ENCODE measurements at regions not wholly inside any gene's neighbourhood (a gene's known extent, or its start where the extent isn't known, plus 50 kb on each side); places are given as distances from the start of the nearest gene placed in this dataset.

DNA sequence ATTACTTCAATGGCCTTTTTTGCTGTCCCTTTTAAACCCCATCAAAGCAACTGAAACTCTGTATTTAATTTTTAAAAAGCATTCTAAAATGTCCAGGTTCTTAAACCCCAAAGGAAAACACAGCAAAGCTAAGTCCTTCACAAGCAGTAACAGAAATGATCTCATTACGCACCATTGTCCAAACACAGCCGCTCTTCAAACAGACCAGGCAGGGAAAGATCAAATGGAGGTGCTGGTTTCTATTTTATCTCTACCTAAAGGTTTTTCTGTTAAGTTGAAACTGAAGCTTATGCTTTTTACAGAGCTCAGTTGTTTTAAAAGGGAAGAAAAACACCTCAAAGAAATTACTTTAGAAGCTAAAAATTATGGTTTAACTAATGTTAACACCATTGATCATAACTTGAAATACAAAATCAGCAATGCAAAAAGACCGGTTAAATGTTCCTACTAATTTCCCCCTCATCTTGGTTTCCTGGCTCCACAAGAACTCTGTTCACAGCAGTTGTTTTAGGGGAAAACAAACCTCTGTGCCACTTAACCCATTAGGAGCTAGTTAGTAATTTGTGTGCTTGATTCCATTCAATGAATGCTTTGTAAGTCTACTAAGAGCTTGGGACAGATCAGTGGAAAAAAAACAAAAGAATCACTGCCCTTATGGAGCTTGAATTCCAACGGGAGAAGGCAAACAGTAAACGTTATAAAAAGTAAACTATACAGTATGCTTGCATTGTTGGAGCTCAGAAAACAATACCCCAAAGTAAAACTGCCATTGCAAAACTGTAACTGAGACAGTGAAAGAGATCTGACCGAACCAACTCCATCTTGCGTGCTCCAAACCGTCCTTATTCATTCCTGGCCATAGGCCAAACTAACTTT, 87.4 kb downstream of the CD24 start (continued):
- no peak for TF ChIP-seq HNRNPLL (IDR thresholded peaks at IDR 0.05; ENCODE audit: low read depth, low read length, poor library complexity, severe bottlenecking)
- TF ChIP-seq, protein P1, sequence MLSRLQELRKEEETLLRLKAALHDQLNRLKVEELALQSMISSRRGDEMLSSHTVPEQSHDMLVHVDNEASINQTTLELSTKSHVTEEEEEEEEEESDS (CRISPR knock-in tag; IDR thresholded peaks at IDR 0.05) = peak; percentile 56; the same call in 1 of the 2 replicates
- no peak for TF ChIP-seq FOXK1 (CRISPR knock-in tag; IDR thresholded peaks at IDR 0.05; ENCODE audit: borderline replicate concordance)
- TF ChIP-seq, protein P2, sequence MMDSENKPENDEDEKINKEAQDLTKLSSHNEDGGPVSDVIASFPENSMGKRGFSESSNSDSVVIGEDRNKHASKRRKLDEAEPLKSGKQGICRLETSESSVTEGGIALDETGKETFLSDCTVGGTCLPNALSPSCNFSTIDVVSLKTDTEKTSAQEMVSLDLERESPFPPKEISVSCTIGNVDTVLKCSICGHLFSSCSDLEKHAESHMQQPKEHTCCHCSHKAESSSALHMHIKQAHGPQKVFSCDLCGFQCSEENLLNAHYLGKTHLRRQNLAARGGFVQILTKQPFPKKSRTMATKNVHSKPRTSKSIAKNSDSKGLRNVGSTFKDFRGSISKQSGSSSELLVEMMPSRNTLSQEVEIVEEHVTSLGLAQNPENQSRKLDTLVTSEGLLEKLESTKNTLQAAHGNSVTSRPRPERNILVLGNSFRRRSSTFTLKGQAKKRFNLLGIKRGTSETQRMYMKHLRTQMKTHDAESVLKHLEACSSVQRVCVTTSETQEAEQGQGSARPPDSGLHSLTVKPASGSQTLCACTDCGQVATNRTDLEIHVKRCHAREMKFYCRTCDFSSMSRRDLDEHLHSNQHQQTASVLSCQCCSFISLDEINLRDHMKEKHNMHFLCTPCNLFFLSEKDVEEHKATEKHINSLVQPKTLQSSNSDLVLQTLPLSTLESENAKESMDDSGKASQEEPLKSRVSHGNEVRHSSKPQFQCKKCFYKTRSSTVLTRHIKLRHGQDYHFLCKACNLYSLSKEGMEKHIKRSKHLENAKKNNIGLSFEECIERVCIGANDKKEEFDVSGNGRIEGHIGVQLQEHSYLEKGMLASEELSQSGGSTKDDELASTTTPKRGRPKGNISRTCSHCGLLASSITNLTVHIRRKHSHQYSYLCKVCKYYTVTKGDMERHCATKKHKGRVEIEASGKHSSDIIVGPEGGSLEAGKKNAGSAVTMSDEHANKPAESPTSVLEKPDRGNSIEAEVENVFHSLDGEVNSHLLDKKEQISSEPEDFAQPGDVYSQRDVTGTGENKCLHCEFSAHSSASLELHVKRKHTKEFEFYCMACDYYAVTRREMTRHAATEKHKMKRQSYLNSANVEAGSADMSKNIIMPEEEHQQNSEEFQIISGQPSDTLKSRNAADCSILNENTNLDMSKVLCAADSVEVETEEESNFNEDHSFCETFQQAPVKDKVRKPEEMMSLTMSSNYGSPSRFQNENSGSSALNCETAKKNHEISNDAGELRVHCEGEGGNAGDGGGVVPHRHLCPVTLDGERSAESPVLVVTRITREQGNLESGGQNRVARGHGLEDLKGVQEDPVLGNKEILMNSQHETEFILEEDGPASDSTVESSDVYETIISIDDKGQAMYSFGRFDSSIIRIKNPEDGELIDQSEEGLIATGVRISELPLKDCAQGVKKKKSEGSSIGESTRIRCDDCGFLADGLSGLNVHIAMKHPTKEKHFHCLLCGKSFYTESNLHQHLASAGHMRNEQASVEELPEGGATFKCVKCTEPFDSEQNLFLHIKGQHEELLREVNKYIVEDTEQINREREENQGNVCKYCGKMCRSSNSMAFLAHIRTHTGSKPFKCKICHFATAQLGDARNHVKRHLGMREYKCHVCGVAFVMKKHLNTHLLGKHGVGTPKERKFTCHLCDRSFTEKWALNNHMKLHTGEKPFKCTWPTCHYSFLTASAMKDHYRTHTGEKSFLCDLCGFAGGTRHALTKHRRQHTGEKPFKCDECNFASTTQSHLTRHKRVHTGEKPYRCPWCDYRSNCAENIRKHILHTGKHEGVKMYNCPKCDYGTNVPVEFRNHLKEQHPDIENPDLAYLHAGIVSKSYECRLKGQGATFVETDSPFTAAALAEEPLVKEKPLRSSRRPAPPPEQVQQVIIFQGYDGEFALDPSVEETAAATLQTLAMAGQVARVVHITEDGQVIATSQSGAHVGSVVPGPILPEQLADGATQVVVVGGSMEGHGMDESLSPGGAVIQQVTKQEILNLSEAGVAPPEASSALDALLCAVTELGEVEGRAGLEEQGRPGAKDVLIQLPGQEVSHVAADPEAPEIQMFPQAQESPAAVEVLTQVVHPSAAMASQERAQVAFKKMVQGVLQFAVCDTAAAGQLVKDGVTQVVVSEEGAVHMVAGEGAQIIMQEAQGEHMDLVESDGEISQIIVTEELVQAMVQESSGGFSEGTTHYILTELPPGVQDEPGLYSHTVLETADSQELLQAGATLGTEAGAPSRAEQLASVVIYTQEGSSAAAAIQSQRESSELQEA (IDR thresholded peaks at IDR 0.05; ENCODE audit: low read depth) = no peak
- 0 out of 2 replicates have a peak, but pooled peaks have one; percentile 41 for TF ChIP-seq ZNF324 (CRISPR knock-in tag; IDR thresholded peaks at IDR 0.05)
- TF ChIP-seq MTF1 (CRISPR knock-in tag; IDR thresholded peaks at IDR 0.05; ENCODE audit: borderline replicate concordance) = peak; percentile 39; the same call in 1 of the 2 replicates
- TF ChIP-seq, protein P3, sequence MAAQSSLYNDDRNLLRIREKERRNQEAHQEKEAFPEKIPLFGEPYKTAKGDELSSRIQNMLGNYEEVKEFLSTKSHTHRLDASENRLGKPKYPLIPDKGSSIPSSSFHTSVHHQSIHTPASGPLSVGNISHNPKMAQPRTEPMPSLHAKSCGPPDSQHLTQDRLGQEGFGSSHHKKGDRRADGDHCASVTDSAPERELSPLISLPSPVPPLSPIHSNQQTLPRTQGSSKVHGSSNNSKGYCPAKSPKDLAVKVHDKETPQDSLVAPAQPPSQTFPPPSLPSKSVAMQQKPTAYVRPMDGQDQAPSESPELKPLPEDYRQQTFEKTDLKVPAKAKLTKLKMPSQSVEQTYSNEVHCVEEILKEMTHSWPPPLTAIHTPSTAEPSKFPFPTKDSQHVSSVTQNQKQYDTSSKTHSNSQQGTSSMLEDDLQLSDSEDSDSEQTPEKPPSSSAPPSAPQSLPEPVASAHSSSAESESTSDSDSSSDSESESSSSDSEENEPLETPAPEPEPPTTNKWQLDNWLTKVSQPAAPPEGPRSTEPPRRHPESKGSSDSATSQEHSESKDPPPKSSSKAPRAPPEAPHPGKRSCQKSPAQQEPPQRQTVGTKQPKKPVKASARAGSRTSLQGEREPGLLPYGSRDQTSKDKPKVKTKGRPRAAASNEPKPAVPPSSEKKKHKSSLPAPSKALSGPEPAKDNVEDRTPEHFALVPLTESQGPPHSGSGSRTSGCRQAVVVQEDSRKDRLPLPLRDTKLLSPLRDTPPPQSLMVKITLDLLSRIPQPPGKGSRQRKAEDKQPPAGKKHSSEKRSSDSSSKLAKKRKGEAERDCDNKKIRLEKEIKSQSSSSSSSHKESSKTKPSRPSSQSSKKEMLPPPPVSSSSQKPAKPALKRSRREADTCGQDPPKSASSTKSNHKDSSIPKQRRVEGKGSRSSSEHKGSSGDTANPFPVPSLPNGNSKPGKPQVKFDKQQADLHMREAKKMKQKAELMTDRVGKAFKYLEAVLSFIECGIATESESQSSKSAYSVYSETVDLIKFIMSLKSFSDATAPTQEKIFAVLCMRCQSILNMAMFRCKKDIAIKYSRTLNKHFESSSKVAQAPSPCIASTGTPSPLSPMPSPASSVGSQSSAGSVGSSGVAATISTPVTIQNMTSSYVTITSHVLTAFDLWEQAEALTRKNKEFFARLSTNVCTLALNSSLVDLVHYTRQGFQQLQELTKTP (IDR thresholded peaks at IDR 0.05; ENCODE audit: low read depth in 1 of 2, partially characterized antibody in 2 of 2) = no peak
- no peak for TF ChIP-seq ZNF444 (CRISPR knock-in tag; IDR thresholded peaks at IDR 0.05)
- TF ChIP-seq SMAD3 (CRISPR knock-in tag; conservative IDR thresholded peaks at IDR 0.05) = peak; percentile 94; the same call in 1 of the 2 replicates
- 0 out of 2 replicates have a peak, but pooled peaks have one; percentile 48 for TF ChIP-seq ZNF586 (CRISPR knock-in tag; conservative IDR thresholded peaks at IDR 0.05)
- TF ChIP-seq, protein P4, sequence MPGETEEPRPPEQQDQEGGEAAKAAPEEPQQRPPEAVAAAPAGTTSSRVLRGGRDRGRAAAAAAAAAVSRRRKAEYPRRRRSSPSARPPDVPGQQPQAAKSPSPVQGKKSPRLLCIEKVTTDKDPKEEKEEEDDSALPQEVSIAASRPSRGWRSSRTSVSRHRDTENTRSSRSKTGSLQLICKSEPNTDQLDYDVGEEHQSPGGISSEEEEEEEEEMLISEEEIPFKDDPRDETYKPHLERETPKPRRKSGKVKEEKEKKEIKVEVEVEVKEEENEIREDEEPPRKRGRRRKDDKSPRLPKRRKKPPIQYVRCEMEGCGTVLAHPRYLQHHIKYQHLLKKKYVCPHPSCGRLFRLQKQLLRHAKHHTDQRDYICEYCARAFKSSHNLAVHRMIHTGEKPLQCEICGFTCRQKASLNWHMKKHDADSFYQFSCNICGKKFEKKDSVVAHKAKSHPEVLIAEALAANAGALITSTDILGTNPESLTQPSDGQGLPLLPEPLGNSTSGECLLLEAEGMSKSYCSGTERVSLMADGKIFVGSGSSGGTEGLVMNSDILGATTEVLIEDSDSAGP (CRISPR knock-in tag; IDR thresholded peaks at IDR 0.05) = no peak
- no peak for TF ChIP-seq FOS (IDR thresholded peaks at IDR 0.05; ENCODE audit: extremely low read depth, insufficient read length)

All from K562 (cell line).